ENCODE measurements at regions not wholly inside any gene's neighbourhood (a gene's known extent, or its start where the extent isn't known, plus 50 kb on each side); places are given as distances from the start of the nearest gene placed in this dataset.
"Not testable (repeated sequence)": the region's sequence is repeated elsewhere in the genome, so short reads cannot be mapped to it uniquely, and the experiment has no call there.

DNA sequence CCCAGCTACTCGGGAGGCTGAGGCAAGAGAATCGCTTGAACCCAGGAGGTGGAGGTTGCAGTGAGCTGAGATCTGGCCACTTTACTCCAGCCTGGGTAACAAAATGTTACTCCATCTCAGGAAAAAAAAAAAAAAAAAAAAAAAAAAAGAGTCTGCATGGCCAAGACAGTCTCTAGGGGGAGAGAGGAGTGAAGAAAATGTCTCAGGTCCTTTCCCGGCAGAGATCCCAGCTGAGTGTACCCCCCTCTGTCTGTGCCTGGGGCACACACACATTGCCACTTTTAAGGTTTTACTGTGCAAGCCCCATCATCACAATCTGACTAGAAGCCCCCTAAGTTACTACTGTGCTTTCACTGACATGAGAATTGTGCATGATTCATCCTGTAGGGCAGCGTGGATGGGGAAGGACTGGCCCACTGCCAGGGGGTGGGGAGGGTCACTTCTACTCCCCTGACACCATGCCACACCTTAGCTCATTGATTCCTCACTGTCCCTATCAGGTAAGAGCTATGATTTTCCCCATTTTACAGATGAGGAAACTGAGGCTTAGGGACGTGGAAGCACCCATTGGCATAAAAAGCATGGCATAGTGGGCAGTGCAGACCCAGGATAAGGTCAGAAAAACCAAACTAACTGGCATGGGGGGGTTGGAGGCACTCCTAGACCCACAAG, 102.3 kb upstream of the LARP1 start:
- DNase-seq = no peak

GRCh38 chr5:154651795-154652194, 103.4 kb upstream of the LARP1 start:
- not testable (repeated sequence) for DNase-seq

DNA sequence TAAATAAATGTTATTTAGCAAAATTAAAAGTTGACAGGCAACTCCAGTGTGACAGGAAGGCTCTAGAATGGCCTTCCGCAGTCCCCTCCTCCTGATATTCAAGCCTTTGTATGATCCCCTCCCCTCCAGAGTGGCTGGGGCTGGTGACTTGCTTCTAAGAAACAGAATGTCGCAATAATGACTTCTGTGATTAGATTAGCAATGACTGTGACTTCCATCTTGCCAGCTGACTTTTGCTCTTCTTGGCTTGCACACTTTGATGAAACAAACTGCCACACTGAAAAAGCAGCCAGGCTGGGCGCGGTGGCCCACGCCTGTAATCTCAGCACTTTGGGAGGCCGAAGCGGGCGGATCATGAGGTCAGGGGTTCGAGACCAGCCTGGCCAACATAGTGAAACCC, 106.5 kb upstream of the LARP1 start:
- no peak for DNase-seq

GRCh38 chr5:154648229-154648628, 106.9 kb upstream of the LARP1 start:
- DNase-seq = no peak

DNA sequence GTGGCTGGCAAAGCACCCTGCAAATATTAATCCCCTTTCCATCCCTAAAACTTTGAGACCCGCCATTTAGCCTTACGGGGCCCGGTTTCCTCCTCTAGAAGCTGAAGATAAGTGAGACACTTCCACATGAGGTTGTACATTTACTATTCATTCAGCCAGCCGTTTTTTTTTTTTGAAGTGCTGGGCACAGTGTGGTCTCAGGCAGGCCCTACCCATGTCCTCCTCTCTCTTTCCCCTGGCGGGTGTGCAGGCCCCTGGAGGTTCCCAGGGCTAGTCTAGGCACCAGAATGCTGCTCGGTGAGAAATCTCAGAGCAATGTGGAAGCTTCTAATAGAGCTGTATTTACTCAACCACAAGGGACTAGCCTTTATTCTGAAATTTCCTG, 107.4 kb upstream of the LARP1 start:
- DNase-seq = no peak

DNA sequence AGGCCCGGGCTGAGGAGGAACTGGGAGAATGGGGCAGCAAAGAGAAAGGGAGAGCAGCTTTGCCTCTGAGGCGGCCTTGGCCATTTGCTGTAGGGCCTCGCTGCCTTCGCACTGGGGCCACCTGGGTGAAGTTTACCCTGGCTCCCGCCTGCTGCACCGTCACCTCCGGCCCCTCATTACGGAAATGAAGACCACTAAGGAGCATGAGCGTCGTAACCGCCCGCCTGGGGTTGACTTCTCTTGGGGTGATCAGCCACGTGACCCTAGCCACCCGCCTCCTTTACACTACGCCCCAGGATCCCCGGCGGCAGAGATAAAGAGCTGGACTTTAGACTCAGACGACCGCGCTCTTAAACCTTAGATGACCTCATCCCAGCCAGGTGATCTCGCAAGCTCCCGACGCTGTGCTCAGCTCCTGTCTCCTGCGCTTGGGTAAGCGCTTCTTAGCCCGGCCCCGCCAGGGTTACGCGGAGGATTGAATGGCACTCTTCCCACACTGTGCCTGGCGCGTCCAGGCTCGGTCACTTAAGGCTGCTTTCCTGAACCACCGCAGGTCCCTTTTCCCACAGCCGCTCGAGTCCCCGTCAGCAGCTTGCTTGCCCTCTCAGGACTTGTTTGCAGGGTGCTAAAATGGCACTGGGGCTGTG, 107.9 kb upstream of the LARP1 start:
- DNase-seq = peak; percentile 12 to 20

DNA sequence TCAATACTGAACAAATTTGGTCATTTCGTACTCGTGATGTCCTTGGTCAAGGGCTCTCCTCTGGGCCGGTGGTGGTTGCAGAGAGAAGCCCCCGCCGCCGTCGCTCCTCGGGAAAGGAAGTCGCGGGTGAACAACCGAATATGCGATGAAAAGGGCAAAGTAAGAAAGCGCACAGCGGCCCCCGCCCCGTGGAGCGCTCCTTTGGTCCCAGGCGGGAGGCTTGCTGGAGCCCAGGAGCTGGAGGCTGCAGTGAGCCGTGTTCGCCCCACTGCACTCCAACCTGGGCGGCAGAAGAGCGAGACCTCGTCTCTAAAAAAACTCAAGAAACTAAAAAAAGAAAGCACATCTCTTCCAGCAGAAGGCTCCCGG, 108.4 kb upstream of the LARP1 start:
- DNase-seq = no peak

GRCh38 chr5:154644745-154645411, 110.3 kb upstream of the LARP1 start:
- DNase-seq = no peak

- no peak for DNase-seq
These were observed 112.5 kb upstream of the LARP1 start for GRCh38 chr5:154642499-154643245.

GRCh38 chr5:154640213-154640831, 114.9 kb upstream of the LARP1 start:
- DNase-seq = peak in 1 of 2 donors; percentile 24

GRCh38 chr5:154636786-154637185, 118.4 kb upstream of the LARP1 start:
- not testable (repeated sequence) for DNase-seq

- not testable (repeated sequence) for DNase-seq
These were observed 118.9 kb upstream of the LARP1 start for GRCh38 chr5:154636271-154636670.

GRCh38 chr5:154633744-154634143, 121.4 kb upstream of the LARP1 start:
- DNase-seq = not testable (repeated sequence)

DNA sequence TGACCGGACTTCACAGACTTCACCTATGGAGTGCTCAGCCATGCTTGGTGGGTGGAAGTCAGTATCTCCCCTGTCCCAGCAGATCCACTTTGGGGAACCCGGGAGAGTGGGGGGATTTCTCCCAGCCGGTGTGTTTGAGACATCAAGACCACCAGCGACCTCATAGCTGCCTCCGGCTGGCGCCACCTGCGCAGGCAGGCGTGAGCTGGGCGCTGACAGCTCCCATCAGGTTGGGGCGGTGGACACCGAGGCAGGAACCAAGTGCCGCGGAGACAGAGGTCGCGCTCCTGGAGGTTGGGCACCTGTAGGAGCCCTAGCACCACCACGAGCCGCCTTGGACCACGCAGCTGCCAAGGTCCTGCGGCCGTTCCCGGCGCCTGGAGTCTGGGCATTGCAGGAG, 124.0 kb upstream of the LARP1 start:
- no peak for DNase-seq

- DNase-seq = no peak
These were observed 124.8 kb upstream of the LARP1 start for GRCh38 chr5:154630410-154630809.

- DNase-seq = no peak
These were observed 126.5 kb upstream of the LARP1 start for GRCh38 chr5:154628685-154629084.

DNA sequence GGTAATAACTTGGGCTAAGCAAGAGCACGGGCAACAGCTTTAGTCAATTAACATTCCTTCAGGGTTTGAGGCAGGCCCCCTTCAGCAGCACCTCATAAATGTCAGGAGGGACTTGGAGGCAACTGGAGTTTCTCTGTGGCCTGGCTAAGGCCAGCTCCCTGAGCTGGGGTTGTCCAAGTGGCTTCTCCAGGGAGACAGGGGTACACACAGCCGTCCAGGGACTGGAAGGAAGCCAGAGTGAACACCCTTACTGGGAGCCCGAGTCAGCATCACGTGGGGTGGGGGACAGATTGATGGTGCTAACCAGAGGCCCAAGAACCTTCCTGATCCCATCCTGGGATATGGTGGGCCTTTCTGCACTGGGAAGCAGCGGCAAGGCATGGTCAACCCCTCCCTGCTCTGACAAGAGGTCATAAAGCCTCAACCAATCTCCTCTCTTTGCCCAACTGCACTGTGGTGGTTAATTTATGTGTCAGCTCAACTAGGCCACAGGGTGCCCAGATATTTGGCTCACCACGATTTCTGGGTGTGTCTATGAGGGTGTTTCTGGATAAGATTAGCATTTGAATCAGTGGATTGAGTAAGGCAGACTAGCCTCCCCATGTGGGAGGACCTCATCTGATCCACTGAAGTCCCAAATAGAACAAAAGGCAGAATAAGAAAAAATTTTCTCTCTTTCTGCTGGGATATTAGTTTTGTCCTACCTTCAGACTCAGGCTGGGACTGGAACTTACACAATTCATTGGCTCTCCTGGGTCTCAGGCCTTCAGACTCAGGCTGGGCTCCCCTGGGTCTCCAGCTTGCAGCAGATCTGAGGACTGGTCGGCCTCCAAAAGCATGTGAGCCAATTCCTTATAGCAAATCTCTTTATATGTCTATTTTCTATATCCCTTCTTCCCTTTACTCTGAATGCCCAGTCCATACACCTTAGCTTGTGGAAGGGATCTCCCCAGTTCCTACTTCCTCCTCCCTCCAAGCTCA, 127.2 kb upstream of the LARP1 start:
- no peak for DNase-seq

- DNase-seq = no peak
These were observed 128.2 kb upstream of the LARP1 start for GRCh38 chr5:154626876-154627557.

- no peak for DNase-seq
These were observed 130.1 kb upstream of the LARP1 start for GRCh38 chr5:154625031-154625430.

- DNase-seq = no peak
These were observed 130.8 kb upstream of the LARP1 start for GRCh38 chr5:154624341-154624740.

DNA sequence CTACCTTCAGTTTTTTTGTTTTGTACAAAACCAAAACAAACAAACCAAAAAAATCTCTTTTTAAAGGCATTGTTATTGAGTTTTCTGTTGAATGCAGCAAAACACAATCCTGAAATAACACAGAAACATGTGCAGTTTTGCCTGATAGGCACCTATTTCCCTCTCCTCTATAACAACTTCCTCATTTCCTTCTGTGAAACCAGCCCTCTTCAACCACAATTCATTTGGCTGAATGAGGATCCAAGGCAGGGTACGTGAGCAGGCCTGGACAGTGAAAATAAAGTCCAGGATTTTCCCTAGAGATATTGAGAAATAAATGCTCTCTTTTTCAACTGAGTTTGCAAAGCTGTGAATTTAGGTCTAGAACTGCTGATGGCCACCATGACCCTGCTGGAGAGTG, 134.8 kb upstream of the LARP1 start:
- no peak for DNase-seq

Measured in CD4-positive, alpha-beta T cell treated with Interleukin-4 for 1 hour (primary cell).